GM19467 (cell line): ENCODE measurements at regions not wholly inside any gene's neighbourhood (a gene's known extent, or its start where the extent isn't known, plus 50 kb on each side); places are given as distances from the start of the nearest gene placed in this dataset.
"Not testable (repeated sequence)": the region's sequence is repeated elsewhere in the genome, so short reads cannot be mapped to it uniquely, and the experiment has no call there.

Experiments used
- ATAC-seq: cut with Tn5 transposase; IDR thresholded peaks from one replicate; pipeline ENCODE4 v1.9.1; 2021; ENCODE audit warnings: mild to moderate bottlenecking, moderate library complexity; ENCODE audit not compliant: unreplicated experiment

GRCh38 chr12:8389296-8389695 is 66.5 kb upstream of the CLEC6A start:
- ATAC-seq: not testable (repeated sequence)

GRCh38 chr12:8390001-8390777 is 65.6 kb upstream of the CLEC6A start:
- not testable (repeated sequence) for ATAC-seq

- peak; percentile 56 for ATAC-seq
Measured at GRCh38 chr12:8396225-8397071, 59.3 kb upstream of the CLEC6A start.

DNA sequence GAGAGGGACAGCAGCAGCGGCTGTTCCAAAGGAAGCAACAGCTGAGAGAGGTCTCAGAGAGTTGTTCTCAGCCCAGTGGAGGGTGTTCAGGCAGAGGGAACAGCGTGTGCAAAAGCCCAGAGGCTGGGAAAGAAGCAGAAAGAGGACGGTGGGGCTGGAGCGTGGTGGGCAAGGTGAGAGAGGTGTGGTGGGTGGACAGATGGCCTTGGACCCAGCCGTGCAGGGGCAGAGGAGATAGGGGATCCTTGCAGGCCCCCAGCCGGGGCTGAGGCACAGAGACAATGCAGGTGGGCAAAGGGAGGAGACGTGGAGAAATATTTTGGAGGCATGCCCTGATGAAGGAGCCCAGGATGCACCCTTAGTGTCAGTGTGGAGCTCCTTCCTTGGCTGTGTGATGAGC is 58.4 kb upstream of the CLEC6A start:
- ATAC-seq: not testable (repeated sequence)

DNA sequence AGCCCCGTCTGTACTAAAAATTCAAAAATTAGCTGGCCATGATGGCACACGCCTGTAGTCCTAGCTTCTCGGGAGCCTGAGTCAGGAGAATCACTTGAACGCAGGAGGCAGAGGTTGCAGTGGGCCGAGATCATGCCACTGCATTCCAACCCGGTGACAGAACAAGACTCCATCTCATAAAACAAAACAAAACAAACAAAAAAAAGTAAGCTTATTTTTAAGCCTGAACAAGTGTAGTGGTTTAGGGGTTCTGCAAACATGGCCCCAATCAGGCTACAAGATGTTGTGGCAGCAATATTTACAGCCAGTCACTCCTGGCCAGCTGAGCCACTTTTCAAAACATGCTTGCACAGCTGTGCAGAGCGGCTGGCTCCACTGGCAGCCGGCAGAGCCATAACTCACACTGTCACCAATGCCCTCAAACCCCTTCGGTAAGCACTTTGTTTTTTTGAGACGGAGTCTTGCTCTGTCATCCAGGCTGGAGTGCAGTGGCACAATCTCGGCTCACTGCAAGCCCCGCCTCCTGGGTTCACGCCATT is 56.2 kb upstream of the CLEC6A start:
- not testable (repeated sequence) for ATAC-seq

- ATAC-seq: not testable (repeated sequence)
Measured at GRCh38 chr12:8403834-8404233, 51.9 kb upstream of the CLEC6A start.

DNA sequence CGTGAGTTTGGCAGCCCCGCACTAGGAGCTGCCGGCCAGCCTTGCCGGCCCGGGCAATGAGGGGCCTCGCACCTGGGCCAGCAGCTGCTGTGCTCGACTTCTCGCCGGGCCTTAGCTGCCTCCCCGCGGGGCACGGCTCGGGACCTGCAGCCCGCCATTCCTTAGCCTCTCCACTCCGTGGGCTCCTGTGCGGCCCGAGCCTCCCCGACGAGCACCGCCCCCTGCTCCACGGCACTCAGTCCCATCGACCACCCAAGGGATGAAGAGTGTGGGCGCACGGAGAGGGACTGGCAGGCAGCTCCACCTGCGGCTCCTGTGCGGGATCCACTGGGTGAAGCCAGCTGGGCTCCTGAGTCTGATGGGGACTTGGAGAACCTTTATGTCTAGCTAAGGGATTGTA is 51.4 kb upstream of the CLEC6A start:
- not testable (repeated sequence) for ATAC-seq
